ENCODE measurements at regions not wholly inside any gene's neighbourhood (a gene's known extent, or its start where the extent isn't known, plus 50 kb on each side); places are given as distances from the start of the nearest gene placed in this dataset.

GRCh38 chr6:71491844-71492243 is 203.2 kb downstream of the OGFRL1 start:
- Histone ChIP-seq H3K9ac (ENCODE audit: extremely low read depth, insufficient read length, low read length) (no peak overlapping the region), H2BK20ac (ENCODE audit: low read depth, low read length, poor library complexity, severe bottlenecking) (no peak overlapping the region), H3K4ac (ENCODE audit: low read depth, low read length) (no peak overlapping the region), H4K5ac (ENCODE audit: insufficient read length, low read depth, low read length) (no peak overlapping the region), H3K79me1 (ENCODE audit: insufficient read depth, low read depth, low read length, poor library complexity, severe bottlenecking) (no peaks in the 10 kb centered on the region), H3K9me3 (ENCODE audit: control insufficient read depth, low read depth, low read length) (no peaks in the 10 kb centered on the region), H3K4me2 (ENCODE audit: insufficient read depth, insufficient read length, low read length) (no peak overlapping the region), H3T11ph (ENCODE audit: low read length) (no peak overlapping the region), H3K79me2 (ENCODE audit: insufficient read depth, low read length) (no peaks in the 10 kb centered on the region), H4K91ac (ENCODE audit: insufficient read length, low read depth, low read length) (no peak overlapping the region), H3K4me1 (ENCODE audit: insufficient read depth, low read length) (peaks cover 4% of the 10 kb centered on the region; the same call in 1 of the 2 replicates), H2BK5ac (ENCODE audit: insufficient read length, low read length) (no peak overlapping the region), H3K14ac (ENCODE audit: insufficient read depth, low read length) (no peak overlapping the region), H3K56ac (ENCODE audit: insufficient read length, low read depth, low read length) (no peak overlapping the region), H4K20me1 (ENCODE audit: control insufficient read depth, insufficient read depth, insufficient read length) (no peaks in the 10 kb centered on the region), H2BK15ac (ENCODE audit: low read depth, low read length) (no peak overlapping the region), H3K27ac (ENCODE audit: insufficient read length, low read depth, low read length) (no peak overlapping the region), H3K27me3 (ENCODE audit: insufficient read depth, low read length) (no peaks in the 10 kb centered on the region), H3K23ac (ENCODE audit: insufficient read length, low read depth, low read length) (no peak overlapping the region), H3K23me2 (ENCODE audit: insufficient read length, low read depth, low read length, poor library complexity, severe bottlenecking) (no peaks in the 10 kb centered on the region), H2BK12ac (ENCODE audit: insufficient read length, low read depth, low read length) (no peak overlapping the region), H3K18ac (ENCODE audit: insufficient read length, low read depth, low read length) (no peak overlapping the region), H4K8ac (replicated peaks; ENCODE audit: insufficient read length, low read depth, low read length) (no peak overlapping the region), H2AFZ (ENCODE audit: low read length) (no peak overlapping the region), H2BK120ac (ENCODE audit: low read depth, low read length, poor library complexity, severe bottlenecking) (no peak overlapping the region), H2AK5ac (ENCODE audit: insufficient read length, low read length) (no peak overlapping the region)
- Mint-ChIP-seq H3K27me3 (ENCODE audit: low read depth) (no peaks in the 10 kb centered on the region), H3K4me1 (peaks cover 17% of the 10 kb centered on the region in 2 experiments), H3K9me3 (no peaks in the 10 kb centered on the region), H3K4me3 (no peak overlapping the region), H3K27ac (no peak overlapping the region), H3K36me3 (ENCODE audit: insufficient read depth in 1 of 3, low read depth in 3 of 3) (no peaks in the 10 kb centered on the region)
- no peak for TF ChIP-seq CTCF (conservative IDR thresholded peaks at IDR 0.05)
- no peak for DNase-seq
